GM23248 (cell line): ENCODE measurements at regions not wholly inside any gene's neighbourhood (a gene's known extent, or its start where the extent isn't known, plus 50 kb on each side); places are given as distances from the start of the nearest gene placed in this dataset.
A peak's percentile ranks its signal among the peaks of the same experiment; 100 is the strongest.

Experiments used
- DNase-seq: peaks from one replicate; pipeline ENCODE4 v3.0.0-alpha.2; 2015
- H2AFZ ChIP-seq: fragments of 200-600 bp; sonication (generic); 2 replicates; pipeline ENCODE4 v1.6.1; 2016; ENCODE audit warnings: antibody characterized with exemption
- H3F3A ChIP-seq: fragments of 200-600 bp; sonication (generic); 2 replicates; pipeline ENCODE4 v1.6.1; 2016; ENCODE audit warnings: mild to moderate bottlenecking, antibody characterized with exemption, mixed run types; ENCODE audit not compliant: insufficient read depth
- H3K27ac ChIP-seq: fragments of 200-600 bp; sonication (generic); 2 replicates; pipeline ENCODE4 v1.5.1; 2016; ENCODE audit warnings: mild to moderate bottlenecking
- H3K27me3 ChIP-seq: fragments of 200-600 bp; sonication (generic); replicated peaks from 2 replicates; pipeline ENCODE4 v1.6.1; 2016; ENCODE audit warnings: mild to moderate bottlenecking; ENCODE audit not compliant: insufficient read depth
- H3K36me3 ChIP-seq: fragments of 200-600 bp; sonication (generic); 2 replicates; pipeline ENCODE4 v1.6.1; 2016; ENCODE audit warnings: low read depth, mild to moderate bottlenecking
- H3K4me1 ChIP-seq: fragments of 200-600 bp; sonication (generic); 2 replicates; pipeline ENCODE4 v1.6.1; 2016; ENCODE audit warnings: mild to moderate bottlenecking; ENCODE audit not compliant: insufficient read depth
- H3K4me2 ChIP-seq: fragments of 200-600 bp; sonication (generic); one replicate; pipeline ENCODE4 v1.6.1; 2016; ENCODE audit warnings: mild to moderate bottlenecking; ENCODE audit not compliant: unreplicated experiment
- H3K4me3 ChIP-seq: fragments of 200-600 bp; sonication (generic); 2 replicates; pipeline ENCODE4 v1.5.1; 2016; ENCODE audit warnings: mild to moderate bottlenecking
- H3K79me2 ChIP-seq: fragments of 200-600 bp; sonication (generic); 2 replicates; pipeline ENCODE4 v1.6.1; 2016; ENCODE audit warnings: mild to moderate bottlenecking; ENCODE audit not compliant: insufficient read depth
- H3K9ac ChIP-seq: fragments of 200-600 bp; sonication (generic); 2 replicates; pipeline ENCODE4 v1.6.1; 2016; ENCODE audit warnings: mild to moderate bottlenecking
- H3K9me2 ChIP-seq: fragments of 200-600 bp; sonication (generic); 2 replicates; pipeline ENCODE4 v1.6.1; 2016; ENCODE audit warnings: mixed run types, mild to moderate bottlenecking, moderate library complexity; ENCODE audit not compliant: insufficient read depth
- H3K9me3 ChIP-seq: fragments of 200-600 bp; sonication (generic); one replicate; pipeline ENCODE4 v1.6.1; 2017; ENCODE audit warnings: low read depth
- H4K20me1 ChIP-seq: fragments of 200-600 bp; sonication (generic); 2 replicates; pipeline ENCODE4 v1.6.0; 2016; ENCODE audit not compliant: insufficient read depth
- EZH2 ChIP-seq: fragments of 200-600 bp; sonication (generic); IDR thresholded peaks from 2 replicates; pipeline ENCODE4 v1.6.1; 2018; ENCODE audit warnings: antibody characterized with exemption, mild to moderate bottlenecking; ENCODE audit not compliant: insufficient read depth, poor library complexity, severe bottlenecking
- EZH2phosphoT487 ChIP-seq: fragments of 200-600 bp; sonication (generic); IDR thresholded peaks from 2 replicates; pipeline ENCODE4 v1.6.1; 2018; ENCODE audit warnings: antibody characterized with exemption, moderate library complexity, mild to moderate bottlenecking, low read depth; ENCODE audit not compliant: insufficient read depth
- WGBS, 2 experiments: methylation state at CpG; one replicate each; pipeline ENCODE4 v1.1.6; 2015 to 2017; ENCODE audit warnings: low lambda C conversion rate in 2 of 2, low coverage in 1 of 2; ENCODE audit errors: missing lambda C conversion rate in 2 of 2; 5-methylcytosine and 5-hydroxymethylcytosine counted together
- in situ Hi-C: fragments of 300-500 bp; cut with MboI; formaldehyde crosslinking; loops from 2 replicates; pipeline ENCODE4 v1.15.0; 2020

DNA sequence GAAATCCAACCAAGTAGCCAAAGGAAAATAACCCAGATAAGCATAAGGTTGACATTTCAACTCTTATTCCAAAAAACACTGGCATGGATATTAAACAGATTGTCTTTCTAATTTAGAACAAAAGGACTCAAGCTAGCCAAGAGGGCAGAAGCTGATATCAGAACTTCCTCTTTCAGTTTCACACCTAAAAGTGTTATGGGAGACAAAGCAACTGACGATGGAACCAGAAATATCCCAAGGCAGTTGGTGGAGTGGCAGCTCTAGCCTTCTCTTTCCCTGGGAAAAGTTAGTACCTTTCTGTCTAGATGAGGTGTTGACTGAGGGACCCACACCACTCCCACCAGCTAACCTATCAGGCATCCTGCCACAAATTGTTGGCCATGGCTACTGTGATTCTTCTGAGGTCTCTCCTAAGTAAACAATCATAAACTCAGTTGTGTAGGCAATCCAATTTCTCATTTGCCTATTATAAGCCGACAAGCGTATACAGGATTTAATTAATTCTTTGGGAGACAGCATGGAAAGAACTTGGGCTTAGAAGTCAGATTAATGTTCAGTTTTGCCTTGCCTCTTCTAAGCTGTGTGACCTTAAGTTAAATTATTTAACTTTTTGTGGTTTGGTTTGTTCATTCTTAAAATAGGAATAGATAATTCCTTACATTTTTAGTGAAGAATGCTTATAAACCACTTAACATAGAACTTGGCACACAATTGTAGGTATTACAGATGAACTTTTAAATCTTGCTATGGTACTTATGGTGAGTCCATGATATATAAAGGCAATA is 110.9 kb upstream of the ADAMTSL1 start:
- DNase-seq, result peak; percentile 27
- 68 to 69% methylated on average over 3 of the region's 3 CpGs for WGBS, 2 experiments

DNA sequence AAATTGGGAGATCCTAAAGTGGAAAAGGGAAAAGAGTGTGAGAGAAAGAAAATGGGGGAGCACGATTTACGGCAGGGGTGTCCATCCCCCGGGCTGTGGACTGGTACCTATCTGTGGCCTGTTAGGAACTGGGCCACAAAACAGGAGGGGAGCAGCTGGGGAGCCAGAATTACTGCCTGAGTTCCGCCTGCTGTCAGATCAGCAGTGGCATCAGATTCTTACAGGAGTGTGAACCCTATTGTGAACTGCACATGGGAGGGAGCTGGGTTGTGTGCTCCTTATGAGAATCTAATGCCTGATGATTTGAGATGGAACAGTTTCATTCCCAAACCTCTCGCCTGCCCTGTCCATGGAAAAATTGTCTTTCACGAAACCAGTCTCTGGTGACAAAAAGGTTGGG is 108.3 kb upstream of the ADAMTSL1 start:
- Histone ChIP-seq H2AFZ (no peak overlapping the region), H3K9ac (no peak overlapping the region), H3K4me3 (no peak overlapping the region), H3K9me3 (no peaks in the 10 kb centered on the region), H3F3A (peaks cover 20% of the 10 kb centered on the region; the same call in 1 of the 2 replicates), H3K36me3 (no peaks in the 10 kb centered on the region), H3K27me3 (no peaks in the 10 kb centered on the region), H3K4me2 (no peak overlapping the region), H3K4me1 (peaks cover 31% of the 10 kb centered on the region), H4K20me1 (no peaks in the 10 kb centered on the region), H3K9me2 (no peaks in the 10 kb centered on the region), H3K27ac (no peak overlapping the region), H3K79me2 (no peaks in the 10 kb centered on the region)
- WGBS, 2 experiments, result 94 to 96% methylated on average over 6 of the region's 6 CpGs
- no peak for TF ChIP-seq EZH2phosphoT487
- no peak for TF ChIP-seq EZH2
- in situ Hi-C loops, result no loop called here
- no peak for DNase-seq

More for the DNA sequence above, 110.9 kb upstream of the ADAMTSL1 start:
- Histone ChIP-seq H4K20me1 (no peaks in the 10 kb centered on the region), H3K9me3 (no peaks in the 10 kb centered on the region), H3K9ac (no peak overlapping the region), H3K36me3 (no peaks in the 10 kb centered on the region), H3K4me1 (peaks cover 51% of the 10 kb centered on the region), H2AFZ (peak overlapping the region; percentile 29), H3K9me2 (no peaks in the 10 kb centered on the region), H3K4me2 (peak overlapping the region; percentile 60), H3K4me3 (peak overlapping the region; percentile 12; the same call in 1 of the 2 replicates), H3K79me2 (no peaks in the 10 kb centered on the region), H3K27ac (no peak overlapping the region), H3F3A (peaks cover 39% of the 10 kb centered on the region), H3K27me3 (no peaks in the 10 kb centered on the region)
- in situ Hi-C loops, result no loop called here
- no peak for TF ChIP-seq EZH2
- TF ChIP-seq EZH2phosphoT487, result no peak

GRCh38 chr9:18366184-18366583 is 107.8 kb upstream of the ADAMTSL1 start:
- no peaks in the 10 kb centered on the region for H3K79me2 ChIP-seq
- H4K20me1 ChIP-seq, result no peaks in the 10 kb centered on the region
- TF ChIP-seq EZH2phosphoT487 (no peak), EZH2 (no peak)
- peaks cover 27% of the 10 kb centered on the region for H3K4me1 ChIP-seq
- no peaks in the 10 kb centered on the region for H3K9me2 ChIP-seq
- WGBS, 2 experiments, result 89 to 92% methylated on average over 3 of the region's 3 CpGs
- H3K36me3 ChIP-seq, result no peaks in the 10 kb centered on the region
- no peak overlapping the region for H2AFZ ChIP-seq
- no peak overlapping the region for H3K27ac ChIP-seq
- no peak overlapping the region for H3K4me2 ChIP-seq
- no peaks in the 10 kb centered on the region for H3K27me3 ChIP-seq
- H3K4me3 ChIP-seq, result no peak overlapping the region
- no peaks in the 10 kb centered on the region for H3K9me3 ChIP-seq
- H3F3A ChIP-seq, result peaks cover 14% of the 10 kb centered on the region; the same call in 1 of the 2 replicates
- in situ Hi-C loops, result no loop called here
- H3K9ac ChIP-seq, result no peak overlapping the region
- DNase-seq, result no peak

GRCh38 chr9:18368206-18368605 is 105.7 kb upstream of the ADAMTSL1 start:
- no peak overlapping the region for H3K27ac ChIP-seq
- no peaks in the 10 kb centered on the region for H4K20me1 ChIP-seq
- no peaks in the 10 kb centered on the region for H3K36me3 ChIP-seq
- H3F3A ChIP-seq, result peaks cover 9% of the 10 kb centered on the region; the same call in 1 of the 2 replicates
- H3K4me2 ChIP-seq, result no peak overlapping the region
- H2AFZ ChIP-seq, result no peak overlapping the region
- DNase-seq, result peak; percentile 30
- no peak for TF ChIP-seq EZH2phosphoT487
- TF ChIP-seq EZH2, result no peak
- H3K9me3 ChIP-seq, result no peaks in the 10 kb centered on the region
- H3K4me3 ChIP-seq, result no peak overlapping the region
- H3K9me2 ChIP-seq, result no peaks in the 10 kb centered on the region
- peaks cover 13% of the 10 kb centered on the region for H3K4me1 ChIP-seq
- in situ Hi-C loops, result no loop called here
- 86 to 99% methylated on average over 4 of the region's 4 CpGs for WGBS, 2 experiments
- no peaks in the 10 kb centered on the region for H3K79me2 ChIP-seq
- no peaks in the 10 kb centered on the region for H3K27me3 ChIP-seq
- no peak overlapping the region for H3K9ac ChIP-seq

- no peak overlapping the region for H3K4me2 ChIP-seq
- no peak for DNase-seq
- no peak overlapping the region for H2AFZ ChIP-seq
- no peaks in the 10 kb centered on the region for H3K27me3 ChIP-seq
- in situ Hi-C loops, result no loop called here
- TF ChIP-seq EZH2phosphoT487, result no peak
- no peak for TF ChIP-seq EZH2
- no peak overlapping the region for H3K9ac ChIP-seq
- no peaks in the 10 kb centered on the region for H3K36me3 ChIP-seq
- no peak overlapping the region for H3K4me3 ChIP-seq
- H3K4me1 ChIP-seq, result no peaks in the 10 kb centered on the region; the same call in 1 of the 2 replicates
- no peak overlapping the region for H3K27ac ChIP-seq
- no peaks in the 10 kb centered on the region for H3K9me3 ChIP-seq
- H3K9me2 ChIP-seq, result no peaks in the 10 kb centered on the region
- H3F3A ChIP-seq, result no peaks in the 10 kb centered on the region
- no peaks in the 10 kb centered on the region for H3K79me2 ChIP-seq
- no peaks in the 10 kb centered on the region for H4K20me1 ChIP-seq
These were observed 102.8 kb upstream of the ADAMTSL1 start for GRCh38 chr9:18371141-18371540.
